GOT3 (cell line): ENCODE measurements at regions not wholly inside any gene's neighbourhood (a gene's known extent, or its start where the extent isn't known, plus 50 kb on each side); places are given as distances from the start of the nearest gene placed in this dataset.
"Not testable (repeated sequence)": the region's sequence is repeated elsewhere in the genome, so short reads cannot be mapped to it uniquely, and the experiment has no call there.

Experiments used
- DNase-seq: peaks from one replicate; lab custom pipeline; 2025; ENCODE audit warnings: mixed read lengths; lab: John Stamatoyannopoulos, UW

- not testable (repeated sequence) for DNase-seq
Observed at GRCh38 chr2:111579500-111580134, 304.4 kb downstream of the ANAPC1 start.

GRCh38 chr2:111580616-111581015 is 303.4 kb downstream of the ANAPC1 start:
- DNase-seq: not testable (repeated sequence)

GRCh38 chr2:111582090-111582489 is 301.9 kb downstream of the ANAPC1 start:
- DNase-seq: not testable (repeated sequence)

- not testable (repeated sequence) for DNase-seq
Observed at GRCh38 chr2:111583480-111583879, 300.5 kb downstream of the ANAPC1 start.

- DNase-seq: not testable (repeated sequence)
Observed at GRCh38 chr2:111584540-111584939, 299.5 kb downstream of the ANAPC1 start.

- not testable (repeated sequence) for DNase-seq
Observed at GRCh38 chr2:111584950-111585349, 299.0 kb downstream of the ANAPC1 start.

GRCh38 chr2:111586014-111586413 is 298.0 kb downstream of the ANAPC1 start:
- DNase-seq: not testable (repeated sequence)

GRCh38 chr2:111595072-111595471 is 288.9 kb downstream of the ANAPC1 start:
- not testable (repeated sequence) for DNase-seq

GRCh38 chr2:111596808-111597705 is 286.9 kb downstream of the ANAPC1 start:
- not testable (repeated sequence) for DNase-seq

- not testable (repeated sequence) for DNase-seq
Observed at GRCh38 chr2:111598944-111599343, 285.0 kb downstream of the ANAPC1 start.

- DNase-seq: not testable (repeated sequence)
Observed at GRCh38 chr2:111602259-111602658, 281.7 kb downstream of the ANAPC1 start.

GRCh38 chr2:111605798-111606197 is 278.2 kb downstream of the ANAPC1 start:
- DNase-seq: not testable (repeated sequence)

- DNase-seq: not testable (repeated sequence)
Observed at GRCh38 chr2:111606632-111607031, 277.4 kb downstream of the ANAPC1 start.

- DNase-seq: not testable (repeated sequence)
Observed at GRCh38 chr2:111609146-111609844, 274.7 kb downstream of the ANAPC1 start.

- not testable (repeated sequence) for DNase-seq
Observed at GRCh38 chr2:111610035-111610434, 274.0 kb downstream of the ANAPC1 start.

- DNase-seq: no peak
Observed at GRCh38 chr2:111616651-111617218, 267.3 kb downstream of the ANAPC1 start.

GRCh38 chr2:111617299-111618225 is 266.4 kb downstream of the ANAPC1 start:
- DNase-seq: no peak

GRCh38 chr2:111618226-111618977 is 265.6 kb downstream of the ANAPC1 start:
- DNase-seq: no peak

GRCh38 chr2:111618978-111619902 is 264.8 kb downstream of the ANAPC1 start:
- DNase-seq: no peak
